Hepatocyte (in vitro differentiated cells): ENCODE measurements at regions not wholly inside any gene's neighbourhood (a gene's known extent, or its start where the extent isn't known, plus 50 kb on each side); places are given as distances from the start of the nearest gene placed in this dataset.

ENCODE experiments used
- DNase-seq: peaks from one replicate; pipeline ENCODE4 v3.0.0-alpha.2; 2016; ENCODE audit warnings: low spot score
- H2AFZ ChIP-seq: fragments of 200-600 bp; sonication (generic); 2 replicates; pipeline ENCODE4 v1.6.0; 2016; ENCODE audit warnings: antibody characterized with exemption, mild to moderate bottlenecking
- H3K27ac ChIP-seq: fragments of 200-600 bp; sonication (generic); 2 replicates; pipeline ENCODE4 v1.5.1; 2016; ENCODE audit warnings: mild to moderate bottlenecking
- H3K27me3 ChIP-seq: fragments of 200-600 bp; sonication (generic); 2 replicates; pipeline ENCODE4 v1.6.1; 2016
- H3K36me3 ChIP-seq: fragments of 200-600 bp; sonication (generic); replicated peaks from 2 replicates; pipeline ENCODE4 v1.5.1; 2016; ENCODE audit warnings: low read depth; ENCODE audit not compliant: insufficient read depth
- H3K4me1 ChIP-seq: fragments of 200-600 bp; sonication (generic); 2 replicates; pipeline ENCODE4 v1.5.1; 2016; ENCODE audit warnings: mild to moderate bottlenecking, moderate library complexity; ENCODE audit not compliant: insufficient read depth
- H3K4me2 ChIP-seq: fragments of 200-600 bp; sonication (generic); 2 replicates; pipeline ENCODE4 v1.6.0; 2016
- H3K4me3 ChIP-seq: fragments of 200-600 bp; sonication (generic); 2 replicates; pipeline ENCODE4 v1.5.1; 2016; ENCODE audit warnings: mild to moderate bottlenecking
- H3K79me2 ChIP-seq: fragments of 200-600 bp; sonication (generic); 2 replicates; pipeline ENCODE4 v1.6.0; 2017; ENCODE audit warnings: mild to moderate bottlenecking
- H3K9me2 ChIP-seq: fragments of 200-600 bp; sonication (generic); replicated peaks from 2 replicates; pipeline ENCODE4 v1.6.0; 2017; ENCODE audit warnings: mild to moderate bottlenecking; ENCODE audit not compliant: insufficient read depth
- H3K9me3 ChIP-seq: fragments of 200-600 bp; sonication (generic); 2 replicates; pipeline ENCODE4 v1.5.1; 2016; ENCODE audit warnings: low read depth, mild to moderate bottlenecking
- H4K20me1 ChIP-seq: fragments of 200-600 bp; sonication (generic); 2 replicates; pipeline ENCODE4 v1.6.0; 2016; ENCODE audit warnings: mild to moderate bottlenecking; ENCODE audit not compliant: insufficient read depth, poor library complexity, severe bottlenecking
- CTCF ChIP-seq: fragments of 200-600 bp; sonication (generic); IDR thresholded peaks from 2 replicates; pipeline ENCODE4 v1.5.1; 2016; ENCODE audit warnings: antibody characterized with exemption, mild to moderate bottlenecking; ENCODE audit not compliant: poor library complexity
- EZH2 ChIP-seq: fragments of 200-600 bp; sonication (generic); IDR thresholded peaks from 2 replicates; pipeline ENCODE4 v1.6.1; 2016; ENCODE audit warnings: antibody characterized with exemption, mild to moderate bottlenecking, borderline replicate concordance
- EZH2phosphoT487 ChIP-seq: fragments of 200-600 bp; sonication (generic); IDR thresholded peaks from one replicate; pipeline ENCODE4 v1.6.1; 2018; ENCODE audit warnings: antibody characterized with exemption, mild to moderate bottlenecking, low read depth, moderate library complexity; ENCODE audit not compliant: unreplicated experiment, severe bottlenecking
- WGBS: methylation state at CpG from one replicate; pipeline ENCODE4 v1.1.6; 2016; ENCODE audit warnings: low lambda C conversion rate; ENCODE audit errors: missing lambda C conversion rate; 5-methylcytosine and 5-hydroxymethylcytosine counted together

- Histone ChIP-seq H3K36me3 (no peaks in the 10 kb centered on the region), H3K27me3 (peaks cover under 1% of the 10 kb centered on the region), H2AFZ (no peak overlapping the region), H3K9me3 (no peaks in the 10 kb centered on the region), H3K4me2 (no peak overlapping the region), H3K4me3 (no peak overlapping the region), H3K27ac (no peak overlapping the region), H3K79me2 (no peaks in the 10 kb centered on the region), H3K4me1 (no peaks in the 10 kb centered on the region), H3K9me2 (no peaks in the 10 kb centered on the region), H4K20me1 (no peaks in the 10 kb centered on the region)
- WGBS = 67% methylated on average over 3 of the region's 3 CpGs
- TF ChIP-seq EZH2 (no peak), EZH2phosphoT487 (no peak), CTCF (no peak)
- no peak for DNase-seq
Observed at GRCh38 chr7:98700533-98700932, 83.4 kb downstream of the NPTX2 start.

GRCh38 chr7:98701372-98701771, 84.3 kb downstream of the NPTX2 start:
- Histone ChIP-seq H3K27ac (no peak overlapping the region), H3K36me3 (no peaks in the 10 kb centered on the region), H3K9me2 (no peaks in the 10 kb centered on the region), H3K4me1 (no peaks in the 10 kb centered on the region), H3K27me3 (peaks cover 6% of the 10 kb centered on the region), H3K4me3 (no peak overlapping the region), H3K4me2 (no peak overlapping the region), H3K9me3 (no peaks in the 10 kb centered on the region), H3K79me2 (no peaks in the 10 kb centered on the region), H4K20me1 (no peaks in the 10 kb centered on the region), H2AFZ (no peak overlapping the region)
- TF ChIP-seq EZH2phosphoT487 (no peak), CTCF (no peak), EZH2 (no peak)
- WGBS = 93% methylated on average over 11 of the region's 11 CpGs
- DNase-seq = no peak

- H3K36me3 ChIP-seq = no peaks in the 10 kb centered on the region
Observed at GRCh38 chr7:98702021-98702420, 84.9 kb downstream of the NPTX2 start.

More at GRCh38 chr7:98702021-98702420, 84.9 kb downstream of the NPTX2 start:
- Histone ChIP-seq H3K4me1 (no peaks in the 10 kb centered on the region), H3K27ac (no peak overlapping the region), H3K27me3 (peaks cover 6% of the 10 kb centered on the region), H3K4me2 (no peak overlapping the region), H2AFZ (no peak overlapping the region), H3K79me2 (no peaks in the 10 kb centered on the region), H3K4me3 (no peak overlapping the region), H4K20me1 (no peaks in the 10 kb centered on the region), H3K9me3 (no peaks in the 10 kb centered on the region), H3K9me2 (no peaks in the 10 kb centered on the region)
- WGBS = 97% methylated on average over 2 of the region's 2 CpGs
- TF ChIP-seq EZH2phosphoT487 (no peak), EZH2 (no peak), CTCF (no peak)
- DNase-seq = no peak
